Effector CD8-positive, alpha-beta T cell (primary cell): ENCODE measurements at regions not wholly inside any gene's neighbourhood (a gene's known extent, or its start where the extent isn't known, plus 50 kb on each side); places are given as distances from the start of the nearest gene placed in this dataset.

Experiments used
- DNase-seq: peaks from one replicate; lab custom pipeline; 2025; lab: John Stamatoyannopoulos, UW

DNA sequence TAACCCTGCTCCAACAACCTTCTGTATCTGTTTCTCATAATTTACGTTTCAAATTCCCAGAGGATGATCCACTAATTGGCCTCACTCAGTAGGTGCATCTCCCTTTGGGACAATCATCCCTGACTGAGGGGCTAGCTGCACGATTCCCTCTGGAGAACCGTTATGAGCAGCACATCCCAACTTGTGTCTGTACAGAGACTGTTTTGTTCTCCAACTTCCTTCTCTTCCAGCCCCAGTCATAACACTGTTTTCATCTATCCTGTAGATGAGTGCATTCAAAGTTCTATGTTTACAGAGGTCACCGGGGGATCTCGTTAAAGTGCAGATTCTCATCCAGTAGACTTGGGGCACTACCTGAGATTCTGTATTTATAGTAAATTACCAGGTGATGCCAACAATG is 187.2 kb downstream of the REEP3 start:
- DNase-seq: no peak

DNA sequence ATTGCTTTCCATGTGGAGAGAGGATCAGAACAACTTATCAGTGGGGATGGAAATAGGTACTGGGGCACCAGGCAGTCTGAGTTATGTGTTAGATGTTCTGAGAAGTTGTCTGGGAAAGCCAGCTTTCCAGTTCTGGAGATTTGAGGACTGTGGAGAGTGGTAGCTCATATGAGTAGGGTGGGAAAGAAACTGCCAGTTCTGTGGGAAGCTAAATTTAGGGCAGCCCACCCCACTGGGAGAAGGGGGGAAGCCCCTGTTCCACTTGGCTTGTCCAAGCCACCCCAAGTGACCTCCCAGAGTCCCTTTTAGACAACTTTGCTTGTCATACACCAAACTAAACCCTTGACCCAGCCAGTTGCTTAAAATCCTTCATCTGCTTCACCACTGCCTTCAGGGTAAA is 189.5 kb downstream of the REEP3 start:
- DNase-seq: no peak

DNA sequence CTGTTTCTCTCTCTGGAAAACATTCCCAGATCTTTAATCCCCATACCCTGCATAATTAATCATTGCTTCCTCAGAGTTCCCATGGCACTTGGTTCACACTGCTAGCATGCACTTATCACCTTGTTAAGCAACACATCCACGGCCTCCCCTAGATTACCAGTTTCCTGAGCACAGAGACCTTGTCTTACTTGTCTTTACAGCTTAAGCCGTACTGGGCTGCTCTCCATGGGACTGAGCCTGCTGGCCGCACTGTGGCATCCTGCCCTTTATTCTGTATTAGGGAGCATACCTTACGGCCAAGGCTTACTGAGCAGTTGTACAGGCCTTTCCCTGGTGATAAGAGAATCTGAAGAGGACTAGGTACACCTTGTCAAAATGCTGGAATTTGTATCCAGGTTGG is 190.2 kb downstream of the REEP3 start:
- no peak for DNase-seq

GRCh38 chr10:63711867-63712716 is 190.9 kb downstream of the REEP3 start:
- DNase-seq: no peak

- DNase-seq: no peak
Measured at GRCh38 chr10:63712717-63713115, 191.5 kb downstream of the REEP3 start.

DNA sequence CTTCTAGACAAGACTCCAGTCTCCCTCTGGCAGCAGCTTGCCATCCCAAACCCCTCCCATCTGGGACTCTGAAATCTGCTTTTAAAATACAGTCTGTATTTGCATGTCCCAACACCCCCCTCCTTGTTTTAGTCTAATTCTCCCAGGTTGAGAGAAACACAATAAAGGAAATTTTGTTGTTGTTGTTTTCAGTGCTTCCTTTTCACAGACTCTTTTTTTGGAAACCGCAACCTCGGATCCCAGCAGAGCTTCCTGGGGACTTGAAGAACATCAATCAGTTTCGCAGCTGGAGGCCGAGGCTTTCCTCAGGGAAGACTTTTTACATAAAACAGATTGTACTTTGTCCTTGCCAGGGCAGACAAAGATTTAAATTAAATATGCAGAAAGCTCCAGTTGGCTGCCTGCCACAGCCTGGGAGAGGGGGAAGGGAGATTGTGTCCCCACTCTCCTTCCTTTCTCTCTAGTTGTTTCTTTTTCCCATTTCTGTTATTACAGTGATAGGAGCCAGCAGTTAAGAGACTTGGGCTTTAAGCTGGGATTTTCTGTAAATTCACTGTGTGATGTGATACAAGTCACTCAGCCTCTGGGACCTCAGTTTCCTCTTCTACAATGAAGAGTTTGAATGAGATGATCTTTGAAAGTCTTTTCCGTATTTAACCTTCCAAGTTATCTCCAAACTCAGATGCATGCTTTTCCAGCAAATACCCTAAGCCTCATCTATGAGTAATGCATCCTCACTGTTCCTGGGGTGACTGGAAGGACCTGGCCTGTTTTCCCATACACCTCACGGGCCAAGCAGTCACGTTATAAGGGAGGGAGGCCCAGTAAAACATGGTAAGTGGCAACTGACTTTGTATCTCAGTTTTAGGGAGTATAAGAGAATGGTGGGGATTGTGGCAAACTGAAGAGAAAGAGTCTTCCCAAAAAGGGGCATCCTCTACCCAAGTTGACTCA is 192.3 kb downstream of the REEP3 start:
- no peak for DNase-seq

DNA sequence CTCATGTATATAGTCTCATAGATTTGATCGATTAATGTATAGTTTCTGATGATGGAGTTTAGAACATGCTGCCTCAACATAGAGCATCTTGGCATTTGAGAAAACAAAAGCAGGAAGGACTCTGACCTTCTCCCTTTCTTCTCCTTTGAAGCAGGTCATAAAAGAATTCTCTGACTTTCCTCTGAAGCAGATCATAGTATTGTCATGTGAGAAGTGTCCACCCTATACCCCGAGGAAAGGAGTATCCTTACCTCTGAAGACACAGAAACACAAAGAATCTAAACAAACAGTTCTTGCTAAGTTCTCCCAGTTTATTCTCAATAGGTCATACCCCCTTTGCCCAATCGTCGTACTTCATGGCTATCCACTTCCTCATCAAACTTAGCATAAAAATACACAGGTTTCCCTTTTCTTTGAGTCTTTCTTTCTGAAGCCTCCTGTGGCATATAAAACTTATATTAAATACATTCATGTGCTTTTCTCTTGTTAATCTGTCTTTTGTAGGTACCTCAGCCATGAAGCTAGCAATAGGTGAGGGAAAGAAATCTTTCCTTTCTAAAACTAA is 194.9 kb downstream of the REEP3 start:
- DNase-seq: no peak

GRCh38 chr10:63717027-63717715 is 196.0 kb downstream of the REEP3 start:
- DNase-seq: no peak

DNA sequence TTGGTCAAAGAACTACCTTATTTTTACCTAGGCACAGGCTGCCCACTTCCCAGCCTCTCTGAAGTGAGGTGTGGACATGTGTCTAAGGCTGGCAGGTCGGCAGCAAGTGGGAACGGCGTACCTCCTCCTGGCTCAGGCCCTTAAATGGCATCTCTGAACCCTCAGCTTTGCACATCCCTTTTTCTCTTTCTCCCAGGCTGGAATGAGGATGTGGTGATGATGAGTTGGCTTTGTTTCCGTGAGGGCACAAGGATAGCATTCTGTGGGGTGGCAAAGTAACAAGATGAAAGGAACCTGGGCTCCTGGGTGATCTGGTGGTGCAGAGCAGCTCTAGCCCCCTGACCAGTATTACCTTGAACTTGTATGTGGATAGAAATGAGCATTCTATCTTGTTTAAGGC is 196.8 kb downstream of the REEP3 start:
- DNase-seq: no peak

GRCh38 chr10:63718421-63718820 is 197.2 kb downstream of the REEP3 start:
- DNase-seq: no peak

GRCh38 chr10:63719226-63719856 is 198.1 kb downstream of the REEP3 start:
- DNase-seq: no peak

GRCh38 chr10:63720072-63720537 is 198.9 kb downstream of the REEP3 start:
- peak; percentile 16 for DNase-seq

GRCh38 chr10:63720676-63721075 is 199.5 kb downstream of the REEP3 start:
- DNase-seq: no peak

DNA sequence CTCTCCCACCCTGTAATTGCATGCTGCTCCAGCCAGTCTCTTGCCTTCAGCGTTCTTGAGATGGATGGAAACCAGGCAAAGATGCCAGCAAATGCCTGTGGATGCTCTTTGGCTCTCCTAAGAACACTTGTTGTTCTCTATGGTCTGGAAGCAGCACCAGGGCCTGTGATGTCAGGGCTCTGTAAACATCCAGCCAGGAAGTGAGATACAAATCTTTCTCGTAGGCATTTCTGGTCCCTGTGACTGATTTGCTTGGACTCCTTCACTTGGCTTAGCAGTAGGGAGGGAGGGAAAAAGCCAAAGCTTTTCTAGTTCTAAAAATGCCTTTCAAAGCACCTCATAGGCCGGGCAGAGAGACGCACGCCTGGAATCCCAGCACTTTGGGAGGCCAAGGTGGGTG is 201.3 kb downstream of the REEP3 start:
- DNase-seq: no peak

GRCh38 chr10:63723320-63723719 is 202.1 kb downstream of the REEP3 start:
- DNase-seq: no peak

DNA sequence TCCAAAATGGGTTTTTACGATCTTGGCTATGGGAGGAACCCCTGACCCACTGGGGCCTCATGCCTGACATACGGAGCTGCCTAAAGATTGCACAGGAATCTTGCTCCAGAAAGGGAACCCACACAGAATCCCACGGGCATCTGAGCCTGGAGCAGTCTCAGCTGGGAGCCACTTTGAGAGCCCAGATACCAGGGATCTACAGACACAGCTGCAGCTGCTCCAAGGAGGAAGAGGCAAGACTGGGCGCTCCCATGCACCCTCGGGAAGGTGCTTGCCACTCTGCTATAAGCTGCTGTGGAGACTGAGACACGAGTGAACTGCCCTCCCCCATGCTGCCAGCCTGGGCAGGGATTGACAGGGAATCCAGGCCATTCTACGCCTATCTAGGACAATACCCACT is 202.5 kb downstream of the REEP3 start:
- no peak for DNase-seq

DNA sequence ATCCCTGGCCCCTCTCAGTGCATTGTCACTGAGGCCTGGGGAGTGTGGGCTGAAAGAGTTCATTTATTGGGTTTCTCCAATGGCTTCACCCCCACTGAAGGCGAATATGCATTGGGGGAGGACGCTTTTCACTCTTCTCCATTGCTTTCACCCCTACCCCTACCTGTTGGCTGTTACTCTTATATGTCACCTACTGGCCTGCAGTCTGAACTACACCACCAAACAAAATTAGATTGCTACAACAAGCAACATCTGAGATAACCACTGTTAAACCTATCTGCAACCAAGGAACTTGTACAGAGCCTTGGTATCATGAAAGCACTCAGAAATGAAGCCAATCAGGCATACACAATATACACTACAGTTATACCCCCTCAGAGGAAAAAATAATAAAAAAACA is 203.7 kb downstream of the REEP3 start:
- no peak for DNase-seq

DNA sequence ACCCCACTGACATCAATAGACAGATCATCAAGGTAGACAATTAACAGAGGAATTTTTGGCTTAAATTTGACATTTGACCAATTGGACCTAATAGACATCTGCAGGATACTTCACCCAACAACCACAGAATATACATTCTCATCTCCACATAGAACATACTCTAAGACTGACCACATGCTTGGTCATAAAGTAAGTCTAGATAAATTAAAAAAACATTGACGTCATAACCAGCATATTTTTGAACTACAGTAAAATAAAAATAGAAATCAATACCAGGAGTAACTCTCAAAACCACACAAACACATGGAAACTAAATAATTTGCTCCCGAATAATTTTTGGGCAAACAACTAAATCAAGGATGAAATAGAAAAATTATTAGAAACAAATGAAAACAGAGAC is 205.7 kb downstream of the REEP3 start:
- DNase-seq: no peak

- no peak for DNase-seq
Measured at GRCh38 chr10:63727636-63728035, 206.4 kb downstream of the REEP3 start.

DNA sequence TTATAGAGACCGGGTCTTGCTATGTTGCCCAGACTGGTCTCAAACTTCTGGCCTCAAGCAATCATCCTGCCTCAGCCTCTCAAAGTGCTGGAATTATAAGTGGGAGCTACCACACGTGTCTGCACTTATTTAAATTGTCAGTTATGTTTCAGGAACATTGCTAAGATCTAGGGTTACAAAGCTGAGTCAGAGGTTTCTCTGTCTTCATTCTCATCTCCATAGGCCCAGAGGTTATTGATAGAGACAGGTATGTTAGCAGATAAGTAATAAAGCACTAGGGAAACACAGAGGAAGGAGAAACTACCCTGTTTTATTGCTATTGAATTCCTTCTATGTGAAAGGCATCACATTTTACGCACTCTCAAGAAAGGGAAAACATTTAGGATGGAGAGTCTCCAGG is 214.1 kb downstream of the REEP3 start:
- no peak for DNase-seq

DNA sequence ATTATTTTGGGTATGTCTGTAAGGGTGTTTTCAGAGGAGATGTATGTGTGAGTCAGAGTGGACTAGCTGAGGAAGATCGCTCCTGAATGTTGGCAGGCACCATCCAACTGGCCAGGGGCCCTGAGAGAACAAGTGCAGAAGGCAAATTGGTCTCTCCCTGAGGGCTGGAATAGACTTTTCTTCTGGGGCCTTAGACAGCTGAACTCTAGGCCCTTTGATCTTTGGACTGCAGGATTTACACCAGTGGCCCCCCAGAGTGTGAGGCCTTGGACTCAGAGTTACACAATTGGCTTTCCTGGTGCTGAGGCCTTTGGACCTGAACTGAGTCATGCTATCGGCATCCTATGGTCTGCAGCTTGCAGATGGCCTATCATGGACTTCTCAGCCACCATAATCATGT is 217.2 kb downstream of the REEP3 start:
- no peak for DNase-seq
